Mesendoderm (in vitro differentiated cells): ENCODE measurements at regions not wholly inside any gene's neighbourhood (a gene's known extent, or its start where the extent isn't known, plus 50 kb on each side); places are given as distances from the start of the nearest gene placed in this dataset.

ENCODE experiments used
- DNase-seq: peaks from one replicate; pipeline ENCODE4 v3.0.0; 2013
- H2AK5ac ChIP-seq: 2 replicates; pipeline ENCODE4 v1.6.1; 2013; ENCODE audit warnings: low read length, inconsistent platforms
- H2BK120ac ChIP-seq: 2 replicates; pipeline ENCODE4 v1.6.1; 2013; ENCODE audit warnings: low read depth, mild to moderate bottlenecking, low read length, moderate library complexity, mixed read lengths
- H2BK15ac ChIP-seq: replicated peaks from 2 replicates; pipeline ENCODE4 v1.6.1; 2013; ENCODE audit warnings: low read depth, mild to moderate bottlenecking, moderate library complexity
- H2BK5ac ChIP-seq: 2 replicates; pipeline ENCODE4 v1.6.1; 2013; ENCODE audit warnings: low read length, inconsistent platforms
- H3K18ac ChIP-seq: 2 replicates; pipeline ENCODE4 v1.6.1; 2013; ENCODE audit warnings: mild to moderate bottlenecking, low read length, mixed read lengths
- H3K23ac ChIP-seq: one replicate; pipeline ENCODE4 v1.6.1; 2013; ENCODE audit warnings: low read length
- H3K27ac ChIP-seq: 2 replicates; pipeline ENCODE4 v1.5.1; 2013; ENCODE audit warnings: low read depth, mild to moderate bottlenecking, inconsistent platforms, low read length, moderate library complexity
- H3K27me3 ChIP-seq: 2 replicates; pipeline ENCODE4 v1.6.1; 2013; ENCODE audit warnings: low read length, control low read depth, mild to moderate bottlenecking, inconsistent platforms; ENCODE audit not compliant: insufficient read depth, poor library complexity
- H3K36me3 ChIP-seq: 2 replicates; pipeline ENCODE4 v1.6.1; 2013; ENCODE audit warnings: low read length, inconsistent platforms; ENCODE audit not compliant: control insufficient read depth, insufficient read depth
- H3K4ac ChIP-seq: one replicate; pipeline ENCODE4 v1.6.1; 2013; ENCODE audit warnings: low read depth, mild to moderate bottlenecking, low read length, moderate library complexity
- H3K4me1 ChIP-seq: 2 replicates; pipeline ENCODE4 v1.6.1; 2013; ENCODE audit warnings: low read depth, low read length, inconsistent platforms; ENCODE audit not compliant: control insufficient read depth
- H3K4me2 ChIP-seq: 2 replicates; pipeline ENCODE4 v1.6.1; 2013; ENCODE audit warnings: low read length
- H3K4me3 ChIP-seq: 2 replicates; pipeline ENCODE4 v1.5.1; 2013; ENCODE audit warnings: mild to moderate bottlenecking, low read length
- H3K56ac ChIP-seq: one replicate; pipeline ENCODE4 v1.6.1; 2013; ENCODE audit warnings: low read length
- H3K79me1 ChIP-seq: 2 replicates; pipeline ENCODE4 v1.6.1; 2013; ENCODE audit warnings: low read length, inconsistent platforms
- H3K79me2 ChIP-seq: 2 replicates; pipeline ENCODE4 v1.6.1; 2013; ENCODE audit warnings: mild to moderate bottlenecking, low read length; ENCODE audit not compliant: control insufficient read depth, insufficient read depth
- H3K9ac ChIP-seq: 2 replicates; pipeline ENCODE4 v1.6.1; 2013; ENCODE audit warnings: low read length, inconsistent platforms
- H4K5ac ChIP-seq: one replicate; pipeline ENCODE4 v1.6.1; 2013; ENCODE audit warnings: low read length
- H4K8ac ChIP-seq: one replicate; pipeline ENCODE4 v1.6.1; 2013; ENCODE audit warnings: low read depth, mild to moderate bottlenecking, control low read depth, low read length, moderate library complexity
- WGBS: extraction: QIAGEN DNeasy Blood & Tissue Kit; methylation state at CpG from one replicate; pipeline ENCODE4 v1.1.7; 2013; ENCODE audit warnings: low lambda C conversion rate, missing lambda C conversion rate; ENCODE audit not compliant: insufficient coverage; ENCODE audit errors: extremely low coverage; 5-methylcytosine and 5-hydroxymethylcytosine counted together

GRCh38 chr5:124806373-124807077, 60.1 kb upstream of the ZNF608 start:
- Histone ChIP-seq H3K79me2 (no peaks in the 10 kb centered on the region), H3K18ac (peak overlapping the region; percentile 3), H4K8ac (no peak overlapping the region), H3K4me3 (no peak overlapping the region), H3K27ac (peak overlapping the region; percentile 8), H3K9ac (no peak overlapping the region), H3K36me3 (no peaks in the 10 kb centered on the region), H3K4me1 (peaks cover 3% of the 10 kb centered on the region), H3K4me2 (no peak overlapping the region), H2AK5ac (no peak overlapping the region), H2BK15ac (no peak overlapping the region), H3K27me3 (no peaks in the 10 kb centered on the region), H2BK5ac (no peak overlapping the region), H3K23ac (no peak overlapping the region), H3K56ac (peak overlapping the region; percentile 54), H4K5ac (no peak overlapping the region), H3K79me1 (no peaks in the 10 kb centered on the region), H2BK120ac (no peak overlapping the region), H3K4ac (no peak overlapping the region)
- WGBS, result no CpG with 5 or more reads among the region's 12 CpGs
- peak; percentile 63 for DNase-seq

- Histone ChIP-seq H2BK5ac (no peak overlapping the region), H3K36me3 (no peaks in the 10 kb centered on the region), H3K4me1 (peaks cover 3% of the 10 kb centered on the region), H4K8ac (no peak overlapping the region), H3K56ac (no peak overlapping the region), H3K27ac (no peak overlapping the region), H2BK120ac (no peak overlapping the region), H3K18ac (no peak overlapping the region), H3K4me3 (no peak overlapping the region), H4K5ac (no peak overlapping the region), H2AK5ac (no peak overlapping the region), H3K79me2 (no peaks in the 10 kb centered on the region), H3K79me1 (no peaks in the 10 kb centered on the region), H3K23ac (no peak overlapping the region), H3K4ac (no peak overlapping the region), H2BK15ac (no peak overlapping the region), H3K27me3 (no peaks in the 10 kb centered on the region), H3K4me2 (no peak overlapping the region), H3K9ac (no peak overlapping the region)
- WGBS, result no CpG with 5 or more reads among the region's 24 CpGs
- no peak for DNase-seq
Observed at GRCh38 chr5:124808842-124809268, 62.4 kb upstream of the ZNF608 start.

- Histone ChIP-seq H4K5ac (no peak overlapping the region), H3K79me2 (no peaks in the 10 kb centered on the region), H3K4me3 (no peak overlapping the region), H3K27me3 (no peaks in the 10 kb centered on the region), H3K4me1 (peaks cover 3% of the 10 kb centered on the region), H3K79me1 (no peaks in the 10 kb centered on the region), H3K4me2 (no peak overlapping the region), H4K8ac (no peak overlapping the region), H2BK5ac (no peak overlapping the region), H2BK120ac (no peak overlapping the region), H3K4ac (no peak overlapping the region), H3K9ac (no peak overlapping the region), H2AK5ac (no peak overlapping the region), H3K18ac (peak overlapping the region; percentile 41), H3K27ac (no peak overlapping the region), H3K23ac (no peak overlapping the region), H3K56ac (no peak overlapping the region), H2BK15ac (no peak overlapping the region), H3K36me3 (no peaks in the 10 kb centered on the region)
- WGBS, result no CpG with 5 or more reads among the region's 3 CpGs
- DNase-seq, result no peak
Observed at GRCh38 chr5:124810396-124811006, 64.1 kb upstream of the ZNF608 start.

- H3K18ac ChIP-seq, result peak overlapping the region; percentile 28
- WGBS, result no CpG with 5 or more reads among the region's 5 CpGs
- H3K79me1 ChIP-seq, result no peaks in the 10 kb centered on the region
- no peak overlapping the region for H3K4me3 ChIP-seq
- H3K23ac ChIP-seq, result no peak overlapping the region
- no peak overlapping the region for H2BK5ac ChIP-seq
- H3K36me3 ChIP-seq, result no peaks in the 10 kb centered on the region
- DNase-seq, result no peak
- no peak overlapping the region for H3K27ac ChIP-seq
- H3K27me3 ChIP-seq, result no peaks in the 10 kb centered on the region
- H3K4ac ChIP-seq, result no peak overlapping the region
- no peaks in the 10 kb centered on the region for H3K79me2 ChIP-seq
- no peak overlapping the region for H3K4me2 ChIP-seq
- H4K8ac ChIP-seq, result no peak overlapping the region
- H4K5ac ChIP-seq, result no peak overlapping the region
- H3K56ac ChIP-seq, result no peak overlapping the region
- no peak overlapping the region for H2BK15ac ChIP-seq
- no peak overlapping the region for H3K9ac ChIP-seq
- H2AK5ac ChIP-seq, result no peak overlapping the region
- H2BK120ac ChIP-seq, result peak overlapping the region; percentile 61
- H3K4me1 ChIP-seq, result no peaks in the 10 kb centered on the region
Observed at GRCh38 chr5:124812771-124813358, 66.4 kb upstream of the ZNF608 start.

GRCh38 chr5:124816381-124816780, 69.9 kb upstream of the ZNF608 start:
- WGBS, result no CpG with 5 or more reads among the region's 7 CpGs
- no peak overlapping the region for H3K18ac ChIP-seq
- H3K27me3 ChIP-seq, result no peaks in the 10 kb centered on the region
- H2BK15ac ChIP-seq, result no peak overlapping the region
- no peaks in the 10 kb centered on the region for H3K4me1 ChIP-seq
- H3K23ac ChIP-seq, result no peak overlapping the region
- H2BK120ac ChIP-seq, result no peak overlapping the region
- no peak overlapping the region for H2AK5ac ChIP-seq
- H3K9ac ChIP-seq, result no peak overlapping the region
- no peaks in the 10 kb centered on the region for H3K36me3 ChIP-seq
- H3K4me2 ChIP-seq, result no peak overlapping the region
- no peak overlapping the region for H3K4me3 ChIP-seq
- H3K56ac ChIP-seq, result no peak overlapping the region
- no peak overlapping the region for H2BK5ac ChIP-seq
- no peak overlapping the region for H4K8ac ChIP-seq
- no peak overlapping the region for H3K4ac ChIP-seq
- H4K5ac ChIP-seq, result no peak overlapping the region
- no peak for DNase-seq
- no peak overlapping the region for H3K27ac ChIP-seq
- H3K79me2 ChIP-seq, result no peaks in the 10 kb centered on the region
- H3K79me1 ChIP-seq, result no peaks in the 10 kb centered on the region
